LoVo (cell line): ENCODE measurements at regions not wholly inside any gene's neighbourhood (a gene's known extent, or its start where the extent isn't known, plus 50 kb on each side); places are given as distances from the start of the nearest gene placed in this dataset.
"Not testable (repeated sequence)": the region's sequence is repeated elsewhere in the genome, so short reads cannot be mapped to it uniquely, and the experiment has no call there.

Experiments used
- DNase-seq: peaks from one replicate; pipeline ENCODE4 v3.0.0-alpha.2; 2016; ENCODE audit warnings: low spot score

DNA sequence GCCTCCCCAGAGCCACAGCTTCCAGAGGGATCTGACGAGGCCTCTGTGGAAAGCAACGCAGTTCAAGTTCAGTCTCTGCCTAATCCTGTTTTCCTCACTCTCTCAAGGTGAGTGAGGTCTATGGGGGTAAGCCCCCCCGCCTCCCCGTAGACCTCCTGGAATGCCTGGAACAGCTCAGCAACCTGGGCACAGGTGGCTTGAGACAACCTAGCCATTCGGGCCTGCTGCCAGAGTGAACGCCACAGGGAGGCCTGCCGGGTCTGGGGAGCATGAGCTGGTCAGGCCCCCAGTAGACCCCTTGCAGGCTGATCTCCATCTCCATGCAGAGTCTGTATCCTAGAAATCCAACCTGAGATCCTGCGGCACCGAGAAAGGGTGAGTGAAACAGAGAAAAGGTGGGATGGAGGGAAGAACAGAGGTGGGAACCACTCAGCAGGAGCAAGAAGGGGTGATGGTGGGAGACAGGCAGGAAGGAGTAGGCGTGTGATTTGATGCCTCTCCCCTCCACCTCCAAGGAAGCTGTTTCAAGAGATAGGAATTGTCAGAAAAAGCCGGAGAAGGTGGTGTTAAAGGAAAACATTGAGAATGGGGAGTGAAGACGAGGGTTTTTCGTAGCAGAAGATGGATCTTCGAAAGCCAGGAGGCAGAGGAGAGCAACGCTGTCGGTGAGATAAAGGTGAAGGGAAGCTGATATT lies 123.1 kb upstream of the PRMT8 start:
- DNase-seq = no peak

DNA sequence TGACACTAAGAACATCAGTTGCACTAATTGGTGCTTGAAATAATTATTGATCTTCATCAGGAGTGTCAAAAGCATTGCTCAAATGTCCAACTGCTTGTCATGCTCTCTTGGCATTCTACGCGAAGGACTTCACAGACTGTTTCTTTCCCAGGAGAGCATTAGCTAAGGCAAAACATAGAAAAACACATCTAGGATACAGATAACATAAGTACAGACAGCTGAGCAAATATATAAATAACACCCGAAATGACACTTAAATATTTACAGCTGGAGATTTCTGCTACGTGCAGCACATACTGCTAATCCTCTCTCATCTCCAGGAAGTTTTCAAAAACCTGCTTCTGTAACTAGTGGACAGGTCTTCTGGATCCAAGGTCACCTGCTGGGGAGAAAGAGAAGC lies 120.0 kb upstream of the PRMT8 start:
- no peak for DNase-seq

DNA sequence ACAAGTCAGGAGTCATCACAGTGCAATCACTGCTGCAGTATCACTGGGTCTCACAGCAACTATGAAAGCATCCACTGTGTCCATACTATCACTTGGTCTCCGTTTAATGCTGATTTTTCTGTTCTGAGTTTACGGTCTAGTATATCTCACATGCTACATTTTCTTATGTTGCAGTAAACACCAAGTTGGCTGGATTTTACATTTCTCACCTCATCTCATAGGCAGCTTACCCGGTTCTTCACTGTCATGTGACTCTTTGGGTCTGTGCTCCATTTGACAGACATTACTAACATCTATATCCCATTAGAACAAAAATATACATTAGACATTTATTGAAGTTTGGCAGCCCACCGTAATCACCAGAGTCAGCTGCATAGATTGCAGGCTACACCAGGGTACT lies 115.7 kb upstream of the PRMT8 start:
- DNase-seq = no peak

DNA sequence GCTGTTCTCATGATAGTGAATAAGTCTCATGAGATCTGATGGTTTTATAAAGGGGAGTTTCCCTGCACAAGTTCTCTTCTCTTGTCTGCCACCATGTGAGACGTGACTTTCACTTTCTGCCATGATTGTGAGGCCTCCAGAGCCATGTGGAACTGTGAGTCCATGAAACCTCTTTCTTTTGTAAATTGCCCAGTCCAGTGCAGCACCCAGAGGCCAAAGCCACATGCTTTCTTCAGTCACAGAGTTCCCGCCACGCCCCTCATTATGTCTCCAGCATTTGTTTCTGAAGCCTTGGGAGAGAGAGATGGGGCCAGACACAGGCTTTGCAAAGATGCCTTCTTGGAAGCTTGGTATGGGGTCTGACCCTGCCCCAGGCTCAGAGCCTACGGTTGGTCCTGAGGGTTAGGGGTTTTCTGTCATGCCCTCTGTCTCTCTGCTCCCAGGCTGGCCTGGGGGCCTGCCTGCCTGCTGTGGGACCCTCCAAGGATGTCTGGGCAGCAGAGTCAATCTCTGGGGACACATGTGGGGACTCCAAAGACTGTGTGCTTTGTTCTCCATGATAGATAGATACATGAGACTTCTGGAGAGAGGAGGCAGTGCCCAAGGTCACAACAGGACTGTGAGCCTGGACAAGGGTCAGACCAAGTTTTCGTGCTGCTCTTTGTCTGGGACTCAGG lies 114.1 kb upstream of the PRMT8 start:
- no peak for DNase-seq

DNA sequence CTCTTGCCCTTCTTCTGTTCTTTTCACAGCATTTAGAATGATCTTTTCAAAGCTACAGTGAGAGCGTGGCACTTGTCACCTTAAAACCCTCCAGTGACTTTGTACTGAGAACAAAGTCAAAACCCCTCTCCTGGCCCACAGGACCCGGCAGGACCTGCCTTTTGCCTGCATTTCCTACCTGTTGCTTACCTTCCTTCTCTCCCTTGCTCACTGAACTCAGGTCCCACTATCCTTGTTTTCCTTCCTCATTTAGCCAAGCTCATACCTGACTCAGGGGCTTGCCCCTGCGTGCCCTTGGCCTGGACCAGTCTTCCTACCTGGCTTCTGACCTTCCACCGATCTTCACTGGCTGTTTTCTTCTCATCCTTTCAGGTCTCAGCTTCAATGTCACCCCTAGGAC lies 112.3 kb upstream of the PRMT8 start:
- DNase-seq = no peak

DNA sequence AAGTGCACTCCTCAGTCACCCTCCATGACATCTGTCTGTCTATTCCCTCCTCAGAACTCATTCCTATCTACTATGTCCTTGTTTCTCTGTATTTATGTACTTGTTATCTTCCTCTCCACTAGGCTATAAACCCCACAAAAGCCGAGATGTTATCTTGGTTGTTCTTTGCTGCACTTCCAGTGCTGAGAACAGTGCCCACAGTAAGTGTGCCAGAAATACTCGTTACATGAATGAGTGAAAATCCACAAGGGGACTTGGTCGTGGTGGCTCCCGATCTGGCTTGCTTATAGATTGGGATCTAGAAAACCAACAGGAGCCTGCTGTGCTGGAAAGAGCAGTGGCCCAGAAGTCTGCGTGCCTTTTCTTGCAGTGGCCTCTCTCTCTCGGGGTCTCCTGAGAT lies 111.9 kb upstream of the PRMT8 start:
- no peak for DNase-seq

DNA sequence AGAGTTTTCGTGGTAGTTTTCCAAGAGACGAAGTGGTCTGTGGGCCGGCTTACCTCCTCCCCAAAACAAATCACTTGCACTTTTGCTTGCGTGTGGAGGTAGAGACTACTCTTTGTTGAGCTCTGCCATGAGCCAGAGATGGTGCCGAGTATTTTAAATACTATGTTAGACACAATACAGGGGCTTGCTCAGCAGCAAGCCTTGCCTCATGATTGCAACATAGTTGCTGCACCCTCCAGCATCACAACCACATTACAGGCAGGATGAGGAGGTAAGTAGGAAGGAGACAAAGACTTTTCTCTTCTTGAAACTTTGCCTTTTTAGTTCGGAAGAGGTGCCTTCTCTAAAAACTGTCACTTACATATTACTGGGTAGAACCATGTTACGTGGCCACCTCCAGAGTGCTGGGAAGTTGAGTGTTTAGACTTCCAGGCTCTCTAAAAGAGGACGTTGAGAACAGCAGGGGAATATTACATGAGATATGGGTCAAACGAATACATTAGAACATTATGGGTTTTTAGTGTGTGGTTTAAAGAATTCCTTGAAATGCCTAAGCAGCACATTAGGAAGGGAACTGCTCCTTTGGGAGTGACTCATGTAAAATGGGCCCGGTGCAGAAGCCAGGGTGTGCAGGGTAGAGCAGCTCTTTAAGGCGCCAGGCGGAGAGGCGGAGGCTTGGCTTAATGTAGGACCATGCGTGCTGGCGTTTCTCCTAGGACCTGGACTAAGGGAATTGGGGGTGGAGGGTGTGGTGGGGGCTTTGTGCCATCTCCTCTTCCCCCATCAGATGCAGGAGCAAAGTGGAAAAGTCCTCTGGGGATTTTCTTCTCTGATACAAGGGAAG lies 110.6 kb upstream of the PRMT8 start:
- no peak for DNase-seq

DNA sequence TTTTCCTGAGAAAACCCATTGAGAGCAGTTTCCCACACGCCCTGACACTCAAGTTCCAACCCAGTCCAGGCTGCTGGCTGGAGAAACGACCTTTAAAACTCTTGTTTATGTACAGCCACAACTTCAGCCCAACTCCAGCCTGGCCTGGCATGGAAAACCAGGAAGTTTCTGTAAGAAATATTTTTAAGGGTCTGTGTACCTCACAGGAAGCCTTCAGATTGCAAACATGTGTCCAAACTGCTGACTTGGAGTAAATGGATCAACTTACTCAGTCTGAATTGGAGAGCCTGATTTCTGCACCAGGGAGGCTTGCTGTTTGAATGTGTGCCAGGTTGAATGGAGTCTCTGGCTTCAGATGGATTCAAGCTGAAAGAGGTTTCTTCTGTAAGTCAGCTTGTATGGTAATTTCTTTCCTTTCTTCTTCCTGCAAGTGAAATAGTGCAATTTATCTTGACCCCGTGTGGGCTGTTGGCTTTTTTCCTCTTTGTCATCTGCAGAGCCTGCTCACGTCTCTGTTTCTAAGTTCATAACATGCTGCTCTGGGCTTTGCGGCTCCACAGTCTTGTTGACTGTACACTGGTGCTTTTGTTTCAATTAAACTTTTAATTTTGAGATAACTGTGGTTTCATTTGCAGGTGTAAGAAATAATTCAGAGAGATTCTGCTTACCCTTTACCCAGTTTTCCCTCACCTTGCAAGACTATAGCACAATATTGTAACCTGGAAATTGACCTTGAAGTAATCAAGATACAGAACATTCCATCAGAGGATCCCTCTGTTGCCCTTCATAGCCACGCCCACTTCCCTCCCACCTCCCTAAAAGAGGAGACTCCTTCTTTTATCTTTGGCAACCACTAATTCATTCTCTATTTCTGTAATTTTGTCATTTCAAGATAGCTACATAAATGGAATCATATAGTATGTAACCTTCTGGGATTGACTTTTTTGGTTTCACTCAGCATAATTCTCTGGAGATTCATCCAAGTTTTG lies 109.7 kb upstream of the PRMT8 start:
- DNase-seq = no peak

DNA sequence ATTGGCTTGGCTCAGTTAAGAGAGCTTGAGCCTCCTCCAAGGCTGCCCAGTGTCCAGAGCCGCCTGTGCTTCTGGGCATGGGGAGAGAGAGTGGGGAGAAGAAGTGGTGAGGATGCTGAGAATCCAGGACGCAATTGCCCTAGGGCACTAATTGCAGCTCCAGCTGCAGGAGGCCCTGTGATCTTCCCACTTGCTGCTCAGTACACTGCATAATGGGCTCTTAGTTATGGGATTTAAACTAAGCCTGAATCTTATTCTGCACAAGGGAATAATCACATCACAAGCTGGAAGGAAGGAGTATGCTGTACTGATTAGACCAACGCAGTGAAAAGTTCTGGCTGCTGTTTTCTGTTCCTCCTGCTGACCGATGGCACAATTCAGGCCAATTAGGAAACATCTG lies 101.0 kb upstream of the PRMT8 start:
- DNase-seq = no peak

DNA sequence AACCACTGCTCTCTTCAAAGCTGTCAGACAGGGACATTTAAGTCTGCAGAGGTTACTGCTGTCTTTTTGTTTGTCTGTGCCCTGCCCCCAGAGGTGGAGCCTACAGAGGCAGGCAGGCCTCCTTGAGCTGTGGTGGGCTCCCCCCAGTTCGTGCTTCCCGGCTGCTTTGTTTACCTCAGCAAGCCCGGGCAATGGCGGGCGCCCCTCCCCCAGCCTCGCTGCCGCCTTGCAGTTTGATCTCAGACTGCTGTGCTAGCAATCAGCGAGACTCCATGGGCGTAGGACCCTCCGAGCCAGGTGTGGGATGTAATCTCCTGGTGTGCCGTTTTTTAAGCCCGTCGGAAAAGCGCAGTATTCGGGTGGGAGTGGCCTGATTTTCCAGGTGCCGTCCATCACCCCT lies 93.4 kb upstream of the PRMT8 start:
- DNase-seq = not testable (repeated sequence)

DNA sequence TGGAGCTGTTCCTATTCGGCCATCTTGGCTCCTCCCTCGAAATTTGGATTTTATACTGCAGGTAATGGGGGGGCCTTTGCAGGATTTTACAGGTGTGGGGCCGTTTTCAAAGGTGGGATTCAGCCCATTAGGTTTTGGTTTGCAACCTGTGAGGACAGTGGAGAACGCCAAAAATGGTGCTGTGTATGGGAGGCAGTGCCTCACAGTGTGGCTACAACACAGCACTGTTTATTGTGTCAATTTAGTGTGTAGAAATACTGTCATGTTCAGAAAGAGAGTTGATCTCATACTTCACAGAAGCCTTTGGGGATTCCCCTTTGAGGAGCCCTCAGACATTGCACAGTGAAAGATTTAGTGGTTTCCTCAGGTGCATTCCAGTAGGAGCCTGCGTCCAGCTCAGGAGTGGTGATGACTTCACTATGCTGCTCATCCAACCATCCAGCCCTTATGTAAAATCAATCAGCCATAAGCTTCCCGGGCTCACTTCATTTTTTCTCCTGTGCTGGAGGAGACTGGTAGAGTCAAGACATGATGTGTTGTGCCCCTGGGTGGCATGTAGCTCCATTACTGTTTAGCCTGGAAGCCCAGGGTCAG lies 92.7 kb upstream of the PRMT8 start:
- no peak for DNase-seq

DNA sequence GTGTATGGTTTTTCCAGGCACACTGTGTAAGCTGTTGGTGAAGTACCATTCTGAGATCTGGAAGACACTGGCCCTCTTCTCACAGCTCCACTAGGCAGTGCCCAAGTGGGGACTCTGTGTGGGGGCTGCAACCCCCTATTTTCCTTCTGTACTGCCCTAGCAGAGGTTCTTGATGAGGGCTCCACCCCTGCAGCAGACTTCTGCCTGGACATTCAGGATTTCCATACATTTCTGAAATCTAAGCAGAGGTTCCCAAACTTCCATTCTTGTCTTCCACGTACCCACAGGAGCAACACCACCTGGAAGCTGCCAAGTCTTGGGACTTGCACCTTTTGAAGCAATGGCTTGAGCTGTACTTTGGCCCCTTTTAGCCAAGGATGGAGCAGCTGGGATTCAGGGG lies 85.2 kb upstream of the PRMT8 start:
- no peak for DNase-seq

DNA sequence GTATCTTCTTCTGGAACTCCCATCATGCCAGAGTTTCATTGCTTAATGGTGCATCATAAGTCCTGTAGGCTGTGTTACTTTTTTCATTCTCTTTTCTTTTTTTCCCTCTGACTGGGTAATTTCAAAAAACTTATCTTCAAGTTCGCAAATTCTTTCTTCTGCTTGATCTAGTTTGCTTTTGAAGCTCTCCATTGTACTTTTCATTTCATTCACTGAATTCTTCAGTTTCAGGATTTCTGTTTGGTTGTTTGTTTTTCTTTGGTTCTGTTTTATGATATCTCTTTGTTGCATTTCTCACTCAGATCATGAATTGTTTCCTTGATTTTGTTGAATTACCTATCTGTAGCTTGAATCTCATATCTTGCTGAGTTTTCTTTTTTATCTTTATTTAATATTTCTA lies 83.3 kb upstream of the PRMT8 start:
- no peak for DNase-seq

DNA sequence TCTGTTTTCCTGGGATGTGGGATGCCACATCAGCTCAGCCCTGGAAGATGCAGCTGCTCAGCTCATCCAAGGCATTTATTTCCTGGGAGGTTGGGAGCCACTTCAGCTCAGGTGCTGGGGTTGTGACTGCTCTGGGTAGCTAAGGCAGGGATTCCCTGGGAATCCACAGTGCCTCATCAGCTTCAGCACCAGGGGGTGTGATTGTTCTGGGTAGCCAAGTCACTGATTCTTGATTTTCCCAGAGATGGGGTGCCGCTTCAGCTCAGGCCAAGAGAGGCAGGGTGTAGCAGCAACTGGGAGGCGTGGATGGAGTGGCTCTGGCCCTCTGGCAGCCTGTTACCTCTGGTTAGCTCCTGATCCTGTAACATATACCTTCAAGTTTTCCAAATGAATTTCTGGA lies 81.3 kb upstream of the PRMT8 start:
- no peak for DNase-seq

DNA sequence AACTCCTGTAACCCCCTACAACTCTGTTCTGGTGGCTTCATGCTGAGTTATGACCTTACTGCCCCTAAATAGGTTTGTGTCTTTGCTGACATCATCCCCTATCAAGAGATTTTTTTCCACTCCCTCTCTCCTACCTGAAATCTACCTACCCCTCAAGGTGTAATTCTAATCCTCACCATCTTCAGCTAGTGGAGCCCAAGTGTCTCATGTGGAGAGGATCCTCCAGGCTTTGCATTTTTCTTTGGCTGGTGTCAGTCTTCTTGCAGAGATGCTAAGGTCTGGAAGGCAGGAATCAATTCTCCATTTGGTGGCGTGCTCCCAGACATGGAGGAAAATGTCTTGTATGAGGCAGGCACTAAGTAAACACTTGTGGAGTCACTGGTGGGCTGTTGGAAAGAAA lies 74.8 kb upstream of the PRMT8 start:
- no peak for DNase-seq

DNA sequence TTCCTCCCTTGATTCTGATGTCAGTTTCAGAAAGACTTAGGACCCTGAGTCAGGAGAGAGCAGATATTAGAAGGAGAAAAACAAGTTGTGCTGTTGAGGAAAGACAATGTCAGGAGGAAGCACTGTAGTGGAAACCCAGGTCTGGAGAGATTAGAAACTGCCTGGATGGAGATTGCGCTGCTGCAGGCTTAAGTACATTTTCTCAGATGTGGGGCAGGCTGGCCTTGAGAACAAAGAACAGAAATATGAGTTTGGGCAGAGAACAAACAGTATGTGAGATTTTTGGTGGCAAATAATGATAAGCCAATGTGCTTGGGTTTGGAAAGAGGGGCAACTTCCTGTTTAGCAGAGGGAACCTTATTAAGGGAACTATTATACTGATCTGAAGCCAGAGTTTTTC lies 74.3 kb upstream of the PRMT8 start:
- no peak for DNase-seq

DNA sequence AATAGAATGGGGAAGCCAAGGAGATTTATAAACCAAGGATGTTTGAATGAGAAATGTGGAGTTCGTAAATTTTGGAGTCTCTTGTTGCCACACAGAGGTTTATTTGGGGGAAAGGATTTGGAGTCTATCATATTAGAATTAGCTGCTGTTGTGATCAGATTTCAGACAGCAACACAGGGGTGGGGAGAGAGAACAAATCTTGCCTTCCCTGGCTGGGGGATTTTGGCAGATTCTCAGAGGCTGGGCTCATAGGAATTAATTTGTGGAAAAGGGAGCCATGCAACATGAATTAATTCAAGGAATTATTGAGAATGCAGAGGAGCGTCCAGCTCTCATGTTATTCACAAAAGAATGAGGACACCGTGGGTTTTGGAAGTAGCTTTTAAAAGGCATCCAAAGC lies 73.9 kb upstream of the PRMT8 start:
- no peak for DNase-seq

DNA sequence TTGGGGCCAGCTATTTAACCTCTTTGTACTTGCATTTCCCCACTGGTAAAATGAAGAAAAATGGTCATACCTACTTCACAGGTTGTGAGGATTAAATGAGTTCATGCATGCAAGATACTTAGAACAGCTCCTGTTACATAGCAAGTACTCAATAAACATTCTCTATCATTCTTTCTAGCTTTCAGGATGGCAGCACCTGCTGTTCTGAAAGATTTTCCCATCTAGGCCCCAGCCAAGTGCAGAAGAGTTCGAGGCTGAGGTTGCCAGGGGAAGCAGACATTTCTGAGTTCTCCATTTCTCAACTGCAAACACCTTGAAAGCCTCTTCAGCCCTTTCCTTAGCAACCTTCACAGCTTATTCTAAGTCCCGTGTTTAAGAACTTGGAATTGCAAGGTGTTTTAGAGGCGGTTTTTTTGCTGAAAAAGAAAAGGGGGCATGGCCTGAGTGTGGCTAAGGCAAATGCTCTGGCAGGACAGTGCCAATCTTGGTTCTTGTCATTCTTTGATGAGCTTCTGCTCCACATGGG lies 73.0 kb upstream of the PRMT8 start:
- DNase-seq = no peak

DNA sequence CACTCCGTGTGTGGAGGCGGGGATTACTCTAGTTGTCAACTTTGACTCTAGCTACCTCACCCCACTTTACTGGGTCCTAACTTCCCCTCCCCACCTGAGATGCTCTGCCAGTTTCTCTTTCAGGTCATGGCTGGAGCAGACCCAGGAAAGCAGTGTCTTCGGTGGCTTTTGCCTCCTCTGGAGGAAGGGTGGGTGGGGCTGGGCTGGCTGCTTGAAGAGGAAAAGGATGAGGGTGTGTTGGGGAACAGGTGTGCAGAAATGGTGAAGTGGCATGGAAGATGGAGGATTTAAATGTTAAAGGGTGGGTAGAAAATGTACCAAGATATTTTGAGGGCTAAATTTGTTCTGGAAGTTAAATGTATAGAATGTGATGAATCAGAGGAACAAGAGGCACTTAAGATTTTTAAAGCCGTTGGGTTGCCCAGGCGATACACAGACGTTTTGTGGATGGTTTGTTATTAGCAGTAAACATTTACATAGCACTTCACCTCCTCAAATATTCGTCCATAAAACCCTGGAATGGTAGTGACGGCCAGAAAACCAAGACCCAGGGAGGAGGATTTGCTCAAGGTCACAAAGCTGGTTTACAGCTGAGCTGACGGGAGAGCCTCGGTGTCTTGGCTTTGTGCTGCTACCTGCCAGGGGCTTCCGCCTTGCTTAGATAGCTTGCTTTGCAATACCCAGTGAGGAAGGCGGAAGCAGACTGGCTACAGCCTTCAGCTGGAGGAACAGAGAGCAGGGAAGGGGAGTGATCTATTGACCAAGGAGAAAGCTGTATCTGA lies 72.2 kb upstream of the PRMT8 start:
- DNase-seq = no peak

DNA sequence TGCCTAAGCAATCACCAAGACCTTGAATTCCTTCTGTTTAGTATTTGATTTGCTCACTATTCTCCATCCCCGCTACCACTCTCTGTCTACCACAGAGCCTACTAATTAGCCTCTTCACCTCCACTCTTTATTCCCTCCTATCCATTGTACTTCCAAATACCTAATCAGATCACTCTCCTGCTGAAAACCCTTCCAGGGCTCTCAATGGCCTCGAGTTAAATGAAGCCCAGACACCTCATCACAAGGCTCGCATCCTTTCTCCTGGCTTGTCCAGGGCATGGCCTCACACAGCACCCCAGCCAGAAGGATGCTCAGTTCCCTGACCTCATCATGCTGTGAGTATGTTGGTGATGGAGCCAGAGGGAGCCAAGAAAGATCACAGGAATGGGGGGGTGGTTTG lies 71.4 kb upstream of the PRMT8 start:
- no peak for DNase-seq

DNA sequence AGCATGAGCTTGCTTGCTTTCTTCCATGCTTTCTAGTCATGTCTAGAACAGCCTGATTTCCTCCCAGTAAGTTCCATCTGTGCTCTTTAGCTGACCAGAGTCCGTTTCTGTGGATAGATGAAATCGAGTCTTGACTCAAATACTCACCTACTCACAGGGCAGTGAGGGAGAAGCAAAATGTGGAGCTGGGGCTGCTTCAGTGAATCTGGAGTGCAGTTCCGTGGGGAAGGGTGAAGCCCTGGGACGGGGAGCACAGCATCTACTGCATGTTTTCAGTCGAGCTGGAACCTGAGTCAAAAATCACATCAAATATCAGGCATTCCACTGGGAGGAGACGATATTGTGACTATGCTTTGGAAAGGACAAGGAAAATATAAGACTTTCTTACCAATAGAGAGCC lies 70.3 kb upstream of the PRMT8 start:
- no peak for DNase-seq
